ENCODE measurements at regions not wholly inside any gene's neighbourhood (a gene's known extent, or its start where the extent isn't known, plus 50 kb on each side); places are given as distances from the start of the nearest gene placed in this dataset.

DNA sequence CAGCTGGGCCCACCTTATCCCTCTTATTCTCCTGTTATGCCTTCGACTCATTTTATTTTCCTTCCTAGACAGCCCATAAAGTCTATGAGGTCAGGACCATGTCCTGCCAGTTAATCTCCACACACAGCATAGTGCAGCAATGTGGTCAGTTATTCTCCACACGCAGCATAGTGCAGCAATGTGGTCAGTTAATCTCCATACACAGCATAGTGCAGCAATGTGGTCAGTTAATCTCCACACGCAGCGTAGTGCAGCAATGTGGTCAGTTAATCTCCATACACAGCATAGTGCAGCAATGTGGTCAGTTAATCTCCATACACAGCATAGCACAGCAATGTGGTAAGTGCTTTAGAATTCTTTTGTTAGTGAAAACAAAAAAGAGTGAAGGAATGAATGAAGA is 77.8 kb downstream of the TEX36 start:
- TF ChIP-seq, protein P1, sequence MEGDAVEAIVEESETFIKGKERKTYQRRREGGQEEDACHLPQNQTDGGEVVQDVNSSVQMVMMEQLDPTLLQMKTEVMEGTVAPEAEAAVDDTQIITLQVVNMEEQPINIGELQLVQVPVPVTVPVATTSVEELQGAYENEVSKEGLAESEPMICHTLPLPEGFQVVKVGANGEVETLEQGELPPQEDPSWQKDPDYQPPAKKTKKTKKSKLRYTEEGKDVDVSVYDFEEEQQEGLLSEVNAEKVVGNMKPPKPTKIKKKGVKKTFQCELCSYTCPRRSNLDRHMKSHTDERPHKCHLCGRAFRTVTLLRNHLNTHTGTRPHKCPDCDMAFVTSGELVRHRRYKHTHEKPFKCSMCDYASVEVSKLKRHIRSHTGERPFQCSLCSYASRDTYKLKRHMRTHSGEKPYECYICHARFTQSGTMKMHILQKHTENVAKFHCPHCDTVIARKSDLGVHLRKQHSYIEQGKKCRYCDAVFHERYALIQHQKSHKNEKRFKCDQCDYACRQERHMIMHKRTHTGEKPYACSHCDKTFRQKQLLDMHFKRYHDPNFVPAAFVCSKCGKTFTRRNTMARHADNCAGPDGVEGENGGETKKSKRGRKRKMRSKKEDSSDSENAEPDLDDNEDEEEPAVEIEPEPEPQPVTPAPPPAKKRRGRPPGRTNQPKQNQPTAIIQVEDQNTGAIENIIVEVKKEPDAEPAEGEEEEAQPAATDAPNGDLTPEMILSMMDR (conservative IDR thresholded peaks at IDR 0.05) = no peak
- no peak for TF ChIP-seq EZH2 (IDR thresholded peaks at IDR 0.05; ENCODE audit: low read depth)
